LNCAP (cell line): ENCODE measurements at regions not wholly inside any gene's neighbourhood (a gene's known extent, or its start where the extent isn't known, plus 50 kb on each side); places are given as distances from the start of the nearest gene placed in this dataset.

Experiments
- CTCF ChIP-seq: fragments of 450-650 bp; IDR thresholded peaks from 2 replicates; pipeline ENCODE4 v1.5.1; 2017; ENCODE audit warnings: mild to moderate bottlenecking

- no peak for TF ChIP-seq CTCF
Observed at GRCh38 chr6:165915022-165915770, 252.2 kb upstream of the PDE10A start.

GRCh38 chr6:165913676-165914570, 250.9 kb upstream of the PDE10A start:
- TF ChIP-seq CTCF: no peak

GRCh38 chr6:165910184-165910966, 247.3 kb upstream of the PDE10A start:
- TF ChIP-seq CTCF: no peak

GRCh38 chr6:165906736-165907135, 243.7 kb upstream of the PDE10A start:
- TF ChIP-seq CTCF: no peak

GRCh38 chr6:165905744-165906143, 242.7 kb upstream of the PDE10A start:
- no peak for TF ChIP-seq CTCF

GRCh38 chr6:165900970-165901369, 237.9 kb upstream of the PDE10A start:
- TF ChIP-seq CTCF: no peak

GRCh38 chr6:165899611-165900010, 236.6 kb upstream of the PDE10A start:
- TF ChIP-seq CTCF: no peak
